GM23338 (cell line): ENCODE measurements at regions not wholly inside any gene's neighbourhood (a gene's known extent, or its start where the extent isn't known, plus 50 kb on each side); places are given as distances from the start of the nearest gene placed in this dataset.
A peak's percentile ranks its signal among the peaks of the same experiment; 100 is the strongest.

Experiments used
- ATAC-seq: fragments of 200-7000 bp; cut with Tn5 transposase; 3 replicates; pipeline ENCODE4 v1.9.1; 2020
- DNase-seq: peaks from one replicate; pipeline ENCODE4 v3.0.0-alpha.2; 2015; ENCODE audit warnings: low spot score
- H2AFZ ChIP-seq: fragments of 200-600 bp; sonication (generic); 2 replicates; pipeline ENCODE4 v1.8.0; 2016; ENCODE audit warnings: antibody characterized with exemption, mild to moderate bottlenecking, moderate library complexity
- H3F3A ChIP-seq: fragments of 200-600 bp; sonication (generic); replicated peaks from 2 replicates; pipeline ENCODE4 v1.8.0; 2017; ENCODE audit warnings: antibody characterized with exemption, mixed run types, low read depth
- H3K27ac ChIP-seq: fragments of 200-600 bp; sonication (generic); 2 replicates; pipeline ENCODE4 v1.6.1; 2016; ENCODE audit warnings: low read depth
- H3K27me3 ChIP-seq: fragments of 200-600 bp; sonication (generic); 2 replicates; pipeline ENCODE4 v1.8.0; 2016; ENCODE audit warnings: mild to moderate bottlenecking, mixed run types, moderate library complexity; ENCODE audit not compliant: insufficient read depth
- H3K36me3 ChIP-seq: fragments of 200-600 bp; sonication (generic); 2 replicates; pipeline ENCODE4 v1.8.0; 2016; ENCODE audit warnings: mild to moderate bottlenecking; ENCODE audit not compliant: insufficient read depth
- H3K4me1 ChIP-seq: fragments of 200-600 bp; sonication (generic); 2 replicates; pipeline ENCODE4 v1.8.0; 2016; ENCODE audit warnings: mild to moderate bottlenecking, moderate library complexity; ENCODE audit not compliant: insufficient read depth
- H3K4me2 ChIP-seq: fragments of 200-600 bp; sonication (generic); 2 replicates; pipeline ENCODE4 v1.7.1; 2017; ENCODE audit warnings: mixed run types
- H3K4me3 ChIP-seq: fragments of 200-600 bp; sonication (generic); 2 replicates; pipeline ENCODE4 v1.6.1; 2016; ENCODE audit warnings: mixed run types
- H3K79me2 ChIP-seq: fragments of 200-600 bp; sonication (generic); replicated peaks from 2 replicates; pipeline ENCODE4 v1.8.0; 2017; ENCODE audit warnings: mild to moderate bottlenecking; ENCODE audit not compliant: insufficient read depth
- H3K9me2 ChIP-seq: fragments of 200-600 bp; sonication (generic); 2 replicates; pipeline ENCODE4 v1.8.0; 2017; ENCODE audit not compliant: insufficient read depth
- H4K20me1 ChIP-seq: fragments of 200-600 bp; sonication (generic); replicated peaks from 2 replicates; pipeline ENCODE4 v1.8.0; 2017; ENCODE audit warnings: mild to moderate bottlenecking; ENCODE audit not compliant: insufficient read depth
- H3K27ac Mint-ChIP-seq: 2 replicates; pipeline ENCODE4 v1.8.0; 2020; ENCODE audit warnings: inconsistent platforms, mild to moderate bottlenecking, moderate library complexity, mixed read lengths
- H3K27me3 Mint-ChIP-seq: 3 replicates; pipeline ENCODE4 v1.8.0; 2022; ENCODE audit warnings: low read depth, mild to moderate bottlenecking, moderate library complexity, mixed read lengths, inconsistent platforms; ENCODE audit not compliant: insufficient read depth, poor library complexity
- H3K36me3 Mint-ChIP-seq: 3 replicates; pipeline ENCODE4 v1.8.0; 2021; ENCODE audit warnings: low read depth, mild to moderate bottlenecking, inconsistent platforms, moderate library complexity, mixed read lengths
- H3K4me1 Mint-ChIP-seq: 3 replicates; pipeline ENCODE4 v1.8.0; 2020; ENCODE audit warnings: mild to moderate bottlenecking, inconsistent platforms, mixed read lengths
- H3K4me3 Mint-ChIP-seq: 3 replicates; pipeline ENCODE4 v1.8.0; 2021; ENCODE audit warnings: moderate library complexity, mild to moderate bottlenecking, inconsistent platforms, mixed read lengths
- H3K9me3 Mint-ChIP-seq: 3 replicates; pipeline ENCODE4 v1.8.0; 2020; ENCODE audit warnings: moderate library complexity, mild to moderate bottlenecking, inconsistent platforms, mixed read lengths
- CREB1 ChIP-seq: fragments of 250-450 bp; sonication (Bioruptor Pico); IDR thresholded peaks from 2 replicates; pipeline ENCODE4 v1.5.0; 2020; ENCODE audit warnings: low read depth, mild to moderate bottlenecking, moderate library complexity
- CTCF ChIP-seq, 2 experiments: fragments of 200-600 bp in 1 of 2; sonication (generic) in 1 of 2; conservative IDR thresholded peaks; 2 replicates each; pipeline versions ENCODE4 v1.5.1 to v1.6.1; 2016 to 2017; ENCODE audit warnings: antibody characterized with exemption in 2 of 2, low read depth in 2 of 2, mild to moderate bottlenecking in 2 of 2, moderate library complexity in 1 of 2
- ETS1 ChIP-seq: IDR thresholded peaks from 2 replicates; pipeline ENCODE4 v1.6.1; 2016; ENCODE audit warnings: antibody characterized with exemption
- EZH2 ChIP-seq: fragments of 200-600 bp; sonication (generic); IDR thresholded peaks from one replicate; pipeline ENCODE4 v1.8.0; 2017; ENCODE audit warnings: antibody characterized with exemption, mild to moderate bottlenecking, low read depth; ENCODE audit not compliant: unreplicated experiment
- JUNB ChIP-seq: IDR thresholded peaks from one replicate; pipeline ENCODE4 v1.6.1; 2016; ENCODE audit warnings: antibody characterized with exemption; ENCODE audit not compliant: unreplicated experiment
- NANOG ChIP-seq: IDR thresholded peaks from 2 replicates; pipeline ENCODE4 v1.6.1; 2016; ENCODE audit warnings: antibody characterized with exemption, borderline replicate concordance
- POLR2AphosphoS5 ChIP-seq: IDR thresholded peaks from 2 replicates; pipeline ENCODE4 v1.6.1; 2016; ENCODE audit warnings: antibody characterized with exemption, low read depth
- REST ChIP-seq: IDR thresholded peaks from one replicate; pipeline ENCODE4 v1.6.1; 2018; ENCODE audit warnings: antibody characterized with exemption; ENCODE audit not compliant: unreplicated experiment
- STAT1 ChIP-seq: IDR thresholded peaks from one replicate; pipeline ENCODE4 v1.6.1; 2016; ENCODE audit warnings: antibody characterized with exemption; ENCODE audit not compliant: unreplicated experiment
- ZNF114 ChIP-seq: fragments of 250-450 bp; sonication (Bioruptor Pico); IDR thresholded peaks from 2 replicates; pipeline ENCODE4 v1.5.0; 2020; ENCODE audit warnings: mild to moderate bottlenecking, moderate library complexity
- ZNF331 ChIP-seq: fragments of 250-450 bp; sonication (Bioruptor Pico); IDR thresholded peaks from 2 replicates; pipeline ENCODE4 v1.5.0; 2020; ENCODE audit warnings: low read depth, mild to moderate bottlenecking, moderate library complexity
- ZNF462 ChIP-seq: fragments of 250-450 bp; sonication (Bioruptor Pico); IDR thresholded peaks from 2 replicates; pipeline ENCODE4 v1.5.0; 2020; ENCODE audit warnings: mild to moderate bottlenecking, moderate library complexity

GRCh38 chr12:114984634-114985061 lies 300.7 kb upstream of the TBX3 start (continued):
- TF ChIP-seq ZNF114 (CRISPR knock-in tag) (no peak), JUNB (no peak), ETS1 (no peak), NANOG (no peak), CREB1 (CRISPR knock-in tag) (no peak), EZH2 (no peak), POLR2AphosphoS5 (no peak), CTCF (conservative IDR thresholded peaks at IDR 0.05; ENCODE audit: low read depth in 2 of 2) (no peak), ZNF331 (CRISPR knock-in tag) (no peak)

GRCh38 chr12:114982760-114983159 lies 298.8 kb upstream of the TBX3 start:
- Mint-ChIP-seq H3K9me3 (no peaks in the 10 kb centered on the region; the same call in 1 of the 3 replicates), H3K27ac (no peak overlapping the region), H3K27me3 (no peaks in the 10 kb centered on the region), H3K4me1 (no peaks in the 10 kb centered on the region), H3K4me3 (no peak overlapping the region), H3K36me3 (no peaks in the 10 kb centered on the region)
- 0 out of 2 replicates have a peak, but pooled peaks cover 6% of the 10 kb centered on the region for H3K9me2 ChIP-seq
- no peak overlapping the region for H3K27ac ChIP-seq
- DNase-seq, result peak; percentile 36
- no peaks in the 10 kb centered on the region for H3K79me2 ChIP-seq
- no peaks in the 10 kb centered on the region for H3K36me3 ChIP-seq
- peak; percentile 52; the same call in 2 of the 3 replicates for ATAC-seq
- no peaks in the 10 kb centered on the region for H3F3A ChIP-seq
- no peaks in the 10 kb centered on the region for H3K4me1 ChIP-seq
- H3K4me2 ChIP-seq, result no peak overlapping the region
- no peak overlapping the region for H3K4me3 ChIP-seq
- H3K27me3 ChIP-seq, result no peaks in the 10 kb centered on the region
- no peak overlapping the region for H2AFZ ChIP-seq
- no peaks in the 10 kb centered on the region for H4K20me1 ChIP-seq
- no peak for TF ChIP-seq EZH2
- no peak for TF ChIP-seq ZNF331 (CRISPR knock-in tag)
- no peak for TF ChIP-seq REST
- TF ChIP-seq STAT1, result no peak
- no peak for TF ChIP-seq ZNF462 (CRISPR knock-in tag)
- peak; percentile 34; the same call in 1 of the 2 replicates for TF ChIP-seq ETS1
